ENCODE measurements at regions not wholly inside any gene's neighbourhood (a gene's known extent, or its start where the extent isn't known, plus 50 kb on each side); places are given as distances from the start of the nearest gene placed in this dataset.

- TF ChIP-seq RAD21 (IDR thresholded peaks at IDR 0.05; ENCODE audit: low read length) (no peak), CTCF (IDR thresholded peaks at IDR 0.05) (no peak), REST (IDR thresholded peaks at IDR 0.05; ENCODE audit: low read depth, low read length) (no peak), EP300 (IDR thresholded peaks at IDR 0.05; ENCODE audit: borderline replicate concordance in 1 of 2, low read depth in 1 of 2, low read length in 1 of 2) (no peak), ELF1 (IDR thresholded peaks at IDR 0.05) (no peak), ZBTB33 (IDR thresholded peaks at IDR 0.05; ENCODE audit: borderline replicate concordance, low read depth) (no peak), YY1 (IDR thresholded peaks at IDR 0.05; ENCODE audit: low read depth) (no peak), MXI1 (IDR thresholded peaks at IDR 0.05; ENCODE audit: low read depth, low read length) (no peak), SMC3 (IDR thresholded peaks at IDR 0.05; ENCODE audit: low read depth, low read length) (no peak)
Observed at GRCh38 chr6:95145457-95145856, 431.9 kb upstream of the MANEA start.
